ENCODE measurements at regions not wholly inside any gene's neighbourhood (a gene's known extent, or its start where the extent isn't known, plus 50 kb on each side); places are given as distances from the start of the nearest gene placed in this dataset.

DNA sequence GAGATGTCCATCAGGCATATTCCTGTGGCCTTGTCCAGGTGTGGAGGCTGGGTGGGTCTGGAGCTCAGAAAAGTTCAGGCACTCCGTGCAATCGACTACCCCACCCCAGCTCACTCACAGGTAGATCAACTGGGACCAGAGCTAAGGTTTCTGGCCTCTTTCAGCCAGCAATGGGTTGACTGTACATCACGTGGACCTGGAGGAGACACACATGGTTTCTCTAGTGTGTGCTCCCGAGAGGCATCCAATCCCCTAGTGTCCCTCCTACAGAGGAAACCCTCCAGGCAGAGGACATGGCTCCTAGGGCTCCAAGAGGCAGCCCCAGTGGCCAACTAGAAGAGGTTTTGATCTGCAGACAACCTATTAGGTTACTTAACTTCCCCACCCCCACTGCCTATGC, 119.5 kb upstream of the RGS6 start:
- no peaks in the 10 kb centered on the region for H3K9me3 ChIP-seq (ENCODE audit: insufficient read depth, low read length, severe bottlenecking)
- DNase-seq (no peak), ATAC-seq (ENCODE audit: insufficient read depth, low read depth) (no peak)
- no peak overlapping the region for H3K4me3 ChIP-seq (ENCODE audit: low read depth in 1 of 2, low read length in 2 of 2)
- H4K20me1 ChIP-seq (ENCODE audit: insufficient read depth, low read length) = no peaks in the 10 kb centered on the region
- H3K4me1 ChIP-seq (ENCODE audit: insufficient read depth, low read length) = no peaks in the 10 kb centered on the region
- no peak overlapping the region for H3K4me2 ChIP-seq (ENCODE audit: insufficient read depth, low read length)
- TF ChIP-seq EZH2 (IDR thresholded peaks at IDR 0.05; ENCODE audit: borderline replicate concordance, low read depth, low read length, severe bottlenecking) = no peak
- no peak overlapping the region for H3K9ac ChIP-seq (ENCODE audit: low read depth, low read length)
- H3K79me2 ChIP-seq (ENCODE audit: insufficient read depth, low read length) = no peaks in the 10 kb centered on the region
- no peak overlapping the region for H3K27ac ChIP-seq (ENCODE audit: low read length)
- H3K36me3 ChIP-seq (ENCODE audit: insufficient read depth, low read length) = no peaks in the 10 kb centered on the region
- no peaks in the 10 kb centered on the region for H3K27me3 ChIP-seq (ENCODE audit: insufficient read depth, low read length, poor library complexity)
- H2AFZ ChIP-seq (ENCODE audit: low read depth, low read length) = no peak overlapping the region

DNA sequence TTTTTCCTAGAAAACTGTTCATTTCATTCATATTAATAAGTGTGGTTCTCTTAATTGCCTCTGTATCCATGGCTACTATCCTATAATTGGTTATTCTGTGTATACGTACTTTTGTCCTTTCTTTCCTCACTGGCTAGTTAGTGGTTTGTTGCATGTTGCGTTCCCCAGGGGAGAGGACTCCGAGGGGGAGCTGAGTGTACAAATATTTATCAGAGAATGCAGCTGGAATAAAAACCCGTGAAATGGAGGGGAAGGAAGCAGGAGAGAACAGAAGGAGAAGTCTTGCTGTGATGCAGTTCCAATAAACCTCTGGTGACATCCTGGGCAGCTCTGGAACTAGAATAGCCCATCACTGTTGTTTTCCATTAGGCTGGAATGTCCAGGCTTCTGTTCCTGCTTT, 117.1 kb upstream of the RGS6 start:
- Histone ChIP-seq H4K20me1 (ENCODE audit: insufficient read depth, low read length) (no peaks in the 10 kb centered on the region), H3K36me3 (ENCODE audit: insufficient read depth, low read length) (no peaks in the 10 kb centered on the region), H3K9me3 (ENCODE audit: insufficient read depth, low read length, severe bottlenecking) (no peaks in the 10 kb centered on the region), H3K27ac (ENCODE audit: low read length) (no peak overlapping the region), H3K4me3 (ENCODE audit: low read depth in 1 of 2, low read length in 2 of 2) (no peak overlapping the region), H3K79me2 (ENCODE audit: insufficient read depth, low read length) (no peaks in the 10 kb centered on the region), H3K4me1 (ENCODE audit: insufficient read depth, low read length) (no peaks in the 10 kb centered on the region), H2AFZ (ENCODE audit: low read depth, low read length) (no peak overlapping the region), H3K4me2 (ENCODE audit: insufficient read depth, low read length) (no peak overlapping the region), H3K27me3 (ENCODE audit: insufficient read depth, low read length, poor library complexity) (no peaks in the 10 kb centered on the region), H3K9ac (ENCODE audit: low read depth, low read length) (no peak overlapping the region)
- TF ChIP-seq EZH2 (IDR thresholded peaks at IDR 0.05; ENCODE audit: borderline replicate concordance, low read depth, low read length, severe bottlenecking) = no peak
- TF ChIP-seq, protein P1, sequence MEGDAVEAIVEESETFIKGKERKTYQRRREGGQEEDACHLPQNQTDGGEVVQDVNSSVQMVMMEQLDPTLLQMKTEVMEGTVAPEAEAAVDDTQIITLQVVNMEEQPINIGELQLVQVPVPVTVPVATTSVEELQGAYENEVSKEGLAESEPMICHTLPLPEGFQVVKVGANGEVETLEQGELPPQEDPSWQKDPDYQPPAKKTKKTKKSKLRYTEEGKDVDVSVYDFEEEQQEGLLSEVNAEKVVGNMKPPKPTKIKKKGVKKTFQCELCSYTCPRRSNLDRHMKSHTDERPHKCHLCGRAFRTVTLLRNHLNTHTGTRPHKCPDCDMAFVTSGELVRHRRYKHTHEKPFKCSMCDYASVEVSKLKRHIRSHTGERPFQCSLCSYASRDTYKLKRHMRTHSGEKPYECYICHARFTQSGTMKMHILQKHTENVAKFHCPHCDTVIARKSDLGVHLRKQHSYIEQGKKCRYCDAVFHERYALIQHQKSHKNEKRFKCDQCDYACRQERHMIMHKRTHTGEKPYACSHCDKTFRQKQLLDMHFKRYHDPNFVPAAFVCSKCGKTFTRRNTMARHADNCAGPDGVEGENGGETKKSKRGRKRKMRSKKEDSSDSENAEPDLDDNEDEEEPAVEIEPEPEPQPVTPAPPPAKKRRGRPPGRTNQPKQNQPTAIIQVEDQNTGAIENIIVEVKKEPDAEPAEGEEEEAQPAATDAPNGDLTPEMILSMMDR (IDR thresholded peaks at IDR 0.05; ENCODE audit: borderline replicate concordance, extremely low read depth, low read length, poor library complexity, severe bottlenecking) = no peak
- ATAC-seq (ENCODE audit: insufficient read depth, low read depth) (no peak), DNase-seq (no peak)

DNA sequence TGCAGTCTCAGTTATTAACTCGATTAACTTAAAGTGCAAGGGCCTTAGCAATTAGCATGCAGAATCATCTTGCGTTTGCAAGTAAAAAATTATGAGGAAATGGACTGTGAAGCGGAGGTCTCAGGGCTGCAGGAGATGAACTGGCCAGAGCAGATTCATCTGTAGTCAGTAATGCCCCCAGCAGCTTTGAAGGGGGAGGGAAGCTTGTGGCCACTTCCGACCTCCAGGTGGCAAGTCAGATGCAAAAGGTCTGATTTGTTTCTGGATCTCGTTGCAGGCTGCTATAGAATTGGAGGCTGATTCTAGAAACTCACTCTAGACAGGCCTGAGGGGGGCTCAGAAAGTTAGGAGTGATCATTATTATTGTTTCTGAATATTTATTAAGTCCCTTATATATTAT, 107.4 kb upstream of the RGS6 start:
- no peak overlapping the region for H2AFZ ChIP-seq (ENCODE audit: low read depth, low read length)
- no peaks in the 10 kb centered on the region for H3K36me3 ChIP-seq (ENCODE audit: insufficient read depth, low read length)
- no peak overlapping the region for H3K27ac ChIP-seq (ENCODE audit: low read length)
- no peak overlapping the region for H3K9ac ChIP-seq (ENCODE audit: low read depth, low read length)
- no peak for DNase-seq
- no peaks in the 10 kb centered on the region for H4K20me1 ChIP-seq (ENCODE audit: insufficient read depth, low read length)
- no peak overlapping the region for H3K4me3 ChIP-seq (ENCODE audit: low read depth in 1 of 2, low read length in 2 of 2)
- TF ChIP-seq, protein P1 (IDR thresholded peaks at IDR 0.05; ENCODE audit: borderline replicate concordance, extremely low read depth, low read length, poor library complexity, severe bottlenecking) = no peak
- TF ChIP-seq EZH2 (IDR thresholded peaks at IDR 0.05; ENCODE audit: borderline replicate concordance, low read depth, low read length, severe bottlenecking) = no peak
- no peaks in the 10 kb centered on the region for H3K79me2 ChIP-seq (ENCODE audit: insufficient read depth, low read length)
- peaks cover 4% of the 10 kb centered on the region; the same call in 1 of the 2 replicates for H3K4me1 ChIP-seq (ENCODE audit: insufficient read depth, low read length)
- no peak overlapping the region for H3K4me2 ChIP-seq (ENCODE audit: insufficient read depth, low read length)
- no peaks in the 10 kb centered on the region for H3K27me3 ChIP-seq (ENCODE audit: insufficient read depth, low read length, poor library complexity)
- H3K9me3 ChIP-seq (ENCODE audit: insufficient read depth, low read length, severe bottlenecking) = no peaks in the 10 kb centered on the region
- ATAC-seq (ENCODE audit: insufficient read depth, low read depth) = no peak

DNA sequence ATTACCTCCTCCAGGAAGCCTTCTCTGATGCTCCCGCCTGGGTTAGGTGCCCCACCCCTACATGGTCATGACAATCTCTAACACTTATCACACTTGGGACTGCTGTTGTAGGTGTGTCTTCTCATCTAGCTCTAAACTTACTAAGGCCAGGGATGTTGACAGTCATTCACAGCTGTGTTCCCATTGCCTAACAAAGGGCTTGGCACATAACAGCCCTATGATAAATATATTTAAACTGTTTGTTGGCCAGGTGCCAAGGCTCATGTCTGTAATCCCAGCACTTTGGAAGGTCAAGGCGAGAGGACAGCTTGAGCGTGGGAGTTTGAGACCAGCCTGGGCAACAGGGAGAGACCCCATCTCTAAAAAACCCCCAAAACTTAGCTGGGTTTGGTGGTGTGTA, 98.8 kb upstream of the RGS6 start:
- no peak for TF ChIP-seq EZH2 (IDR thresholded peaks at IDR 0.05; ENCODE audit: borderline replicate concordance, low read depth, low read length, severe bottlenecking)
- TF ChIP-seq, protein P1 (IDR thresholded peaks at IDR 0.05; ENCODE audit: borderline replicate concordance, extremely low read depth, low read length, poor library complexity, severe bottlenecking) = no peak
- no peak for ATAC-seq (ENCODE audit: insufficient read depth, low read depth)
- no peak for DNase-seq

More for the DNA sequence above, 98.8 kb upstream of the RGS6 start:
- H3K9ac ChIP-seq (ENCODE audit: low read depth, low read length) = no peak overlapping the region
- no peaks in the 10 kb centered on the region for H4K20me1 ChIP-seq (ENCODE audit: insufficient read depth, low read length)
- no peaks in the 10 kb centered on the region for H3K4me1 ChIP-seq (ENCODE audit: insufficient read depth, low read length)
- no peak overlapping the region for H3K4me2 ChIP-seq (ENCODE audit: insufficient read depth, low read length)
- no peak overlapping the region for H3K27ac ChIP-seq (ENCODE audit: low read length)
- no peak overlapping the region for H2AFZ ChIP-seq (ENCODE audit: low read depth, low read length)
- H3K79me2 ChIP-seq (ENCODE audit: insufficient read depth, low read length) = no peaks in the 10 kb centered on the region
- H3K4me3 ChIP-seq (ENCODE audit: low read depth in 1 of 2, low read length in 2 of 2) = no peak overlapping the region
- no peaks in the 10 kb centered on the region for H3K36me3 ChIP-seq (ENCODE audit: insufficient read depth, low read length)
- H3K27me3 ChIP-seq (ENCODE audit: insufficient read depth, low read length, poor library complexity) = no peaks in the 10 kb centered on the region
- H3K9me3 ChIP-seq (ENCODE audit: insufficient read depth, low read length, severe bottlenecking) = peaks cover 9% of the 10 kb centered on the region

Data from DND-41 (cell line).